Activated CD4-positive, alpha-beta memory T cell treated with anti-CD3 and anti-CD28 coated beads, Interleukin-2, amount 10 ng/mL, durations not matched to agents 7 days and 5 days (primary cell): ENCODE measurements at regions not wholly inside any gene's neighbourhood (a gene's known extent, or its start where the extent isn't known, plus 50 kb on each side); places are given as distances from the start of the nearest gene placed in this dataset.
"Not testable (repeated sequence)": the region's sequence is repeated elsewhere in the genome, so short reads cannot be mapped to it uniquely, and the experiment has no call there.

Source experiments
- CTCF ChIA-PET: fragments of 350-600 bp; sonication (Branson Sonifier 250); formaldehyde crosslinking; loops from one replicate; lab custom pipeline; 2021; ENCODE audit warnings: antibody characterized with exemption, inconsistent platforms; lab: Charles Lee
- POLR2A ChIA-PET: fragments of 350-600 bp; sonication (Branson Sonifier 250); formaldehyde crosslinking; loops from one replicate; lab custom pipeline; 2021; ENCODE audit warnings: antibody characterized with exemption; lab: Charles Lee
- DNase-seq: peaks from one replicate; pipeline ENCODE4 v3.0.0-alpha.2; 2020
- H3K27ac Mint-ChIP-seq: one replicate; pipeline ENCODE4 v1.8.0; 2021; ENCODE audit warnings: mild to moderate bottlenecking, mixed read lengths
- H3K27me3 Mint-ChIP-seq: one replicate; pipeline ENCODE4 v1.8.0; 2021; ENCODE audit warnings: mixed read lengths
- H3K36me3 Mint-ChIP-seq: one replicate; pipeline ENCODE4 v1.8.0; 2021; ENCODE audit warnings: low read depth, mixed read lengths
- H3K4me1 Mint-ChIP-seq: one replicate; pipeline ENCODE4 v1.8.0; 2021; ENCODE audit warnings: mixed read lengths
- H3K4me3 Mint-ChIP-seq: one replicate; pipeline ENCODE4 v1.8.0; 2021; ENCODE audit warnings: mild to moderate bottlenecking, mixed read lengths
- H3K9me3 Mint-ChIP-seq: one replicate; pipeline ENCODE4 v1.8.0; 2021; ENCODE audit warnings: mixed read lengths

DNA sequence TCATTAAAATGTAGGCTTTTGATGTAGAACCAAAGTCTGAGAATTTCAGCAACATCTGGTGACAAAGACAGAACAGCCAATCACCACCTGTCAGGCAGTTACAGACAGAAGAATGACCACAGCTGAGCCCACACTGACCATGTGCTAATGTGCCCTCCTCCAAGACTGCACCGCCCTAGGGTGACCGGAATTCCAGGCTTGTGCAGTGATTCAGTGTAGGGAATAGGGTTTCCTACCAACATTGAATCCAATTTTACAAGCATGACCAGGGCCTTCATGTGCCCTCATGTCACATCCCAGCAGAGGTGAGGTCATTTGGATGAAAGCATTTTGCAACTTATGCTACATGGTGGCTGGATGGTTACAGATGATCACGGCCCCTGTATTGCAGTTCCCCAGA, 412.5 kb downstream of the SOX2 start:
- H3K27me3 Mint-ChIP-seq = no peaks in the 10 kb centered on the region
- ChIA-PET CTCF (no interaction called here), POLR2A (no interaction called here)
- no peaks in the 10 kb centered on the region for H3K9me3 Mint-ChIP-seq
- H3K4me1 Mint-ChIP-seq = no peaks in the 10 kb centered on the region
- DNase-seq = no peak
- H3K36me3 Mint-ChIP-seq = no peaks in the 10 kb centered on the region
- H3K27ac Mint-ChIP-seq = no peak overlapping the region
- H3K4me3 Mint-ChIP-seq = no peak overlapping the region

DNA sequence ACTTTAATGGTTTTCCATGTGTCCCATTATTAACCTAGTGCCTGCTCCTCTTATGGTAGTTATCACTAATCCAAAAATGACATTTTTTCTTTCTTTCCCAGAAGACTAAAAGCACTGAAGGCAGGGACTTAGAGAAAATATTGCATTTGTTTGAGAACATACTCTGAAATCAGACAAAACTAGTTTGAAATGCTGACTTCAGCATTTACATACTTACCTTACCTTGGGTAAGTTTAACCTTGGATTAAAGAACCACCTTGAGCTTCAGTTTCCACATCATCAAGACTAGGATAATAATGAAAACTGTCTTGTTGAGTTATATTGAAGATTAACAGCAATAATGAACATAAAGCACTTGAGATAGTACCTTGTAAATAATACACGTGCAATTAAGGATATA, 413.0 kb downstream of the SOX2 start:
- POLR2A ChIA-PET = no interaction called here
- Mint-ChIP-seq H3K27ac (no peak overlapping the region), H3K4me1 (no peaks in the 10 kb centered on the region), H3K36me3 (no peaks in the 10 kb centered on the region), H3K27me3 (no peaks in the 10 kb centered on the region), H3K4me3 (no peak overlapping the region), H3K9me3 (no peaks in the 10 kb centered on the region)
- CTCF ChIA-PET = no interaction called here
- DNase-seq = no peak

DNA sequence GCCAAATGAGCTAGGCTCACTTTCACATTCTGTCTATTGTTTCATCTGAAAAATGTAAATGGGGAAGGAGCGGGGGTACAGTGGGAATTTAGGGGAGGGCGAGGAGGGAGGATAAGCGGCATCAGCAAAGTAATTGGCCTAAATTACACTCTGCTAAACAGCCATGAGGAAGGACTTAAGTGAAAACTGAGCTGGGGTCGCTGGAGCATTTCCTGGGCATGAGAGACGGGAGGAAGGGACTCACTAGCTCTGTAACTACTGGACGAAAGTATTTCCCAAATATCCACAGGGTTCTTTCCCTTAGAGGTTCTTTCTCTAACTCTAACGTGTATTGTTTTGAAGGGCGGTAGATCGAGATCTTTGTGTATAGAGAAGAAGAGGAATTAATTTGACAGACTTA, 418.0 kb downstream of the SOX2 start:
- ChIA-PET POLR2A (no interaction called here), CTCF (no interaction called here)
- DNase-seq = no peak
- no peaks in the 10 kb centered on the region for H3K4me1 Mint-ChIP-seq
- no peak overlapping the region for H3K27ac Mint-ChIP-seq
- H3K9me3 Mint-ChIP-seq = no peaks in the 10 kb centered on the region
- no peaks in the 10 kb centered on the region for H3K27me3 Mint-ChIP-seq
- H3K36me3 Mint-ChIP-seq = no peaks in the 10 kb centered on the region
- H3K4me3 Mint-ChIP-seq = no peak overlapping the region

DNA sequence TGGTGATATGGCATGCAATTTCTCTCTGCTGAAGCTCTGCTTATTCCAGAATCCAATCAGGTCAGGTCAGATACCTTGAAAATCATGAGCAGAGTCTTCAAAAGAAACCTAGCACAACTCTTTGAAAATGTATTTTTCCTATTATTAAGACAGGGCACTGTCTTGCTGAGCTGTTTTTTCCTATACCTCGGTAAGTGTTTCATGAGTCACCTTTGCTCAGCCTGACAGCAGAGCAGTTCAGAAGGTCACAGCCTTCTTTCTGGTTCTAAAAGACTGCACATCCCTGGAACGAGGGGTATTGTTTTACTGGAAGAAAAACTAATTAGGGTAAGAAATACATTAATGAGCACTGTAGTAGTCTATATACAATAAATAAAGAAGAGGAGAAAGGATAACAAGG, 422.0 kb downstream of the SOX2 start:
- Mint-ChIP-seq H3K27ac (no peak overlapping the region), H3K36me3 (no peaks in the 10 kb centered on the region), H3K9me3 (no peaks in the 10 kb centered on the region), H3K4me1 (no peaks in the 10 kb centered on the region), H3K4me3 (no peak overlapping the region), H3K27me3 (no peaks in the 10 kb centered on the region)
- POLR2A ChIA-PET = no interaction called here
- CTCF ChIA-PET = no interaction called here
- DNase-seq = no peak

DNA sequence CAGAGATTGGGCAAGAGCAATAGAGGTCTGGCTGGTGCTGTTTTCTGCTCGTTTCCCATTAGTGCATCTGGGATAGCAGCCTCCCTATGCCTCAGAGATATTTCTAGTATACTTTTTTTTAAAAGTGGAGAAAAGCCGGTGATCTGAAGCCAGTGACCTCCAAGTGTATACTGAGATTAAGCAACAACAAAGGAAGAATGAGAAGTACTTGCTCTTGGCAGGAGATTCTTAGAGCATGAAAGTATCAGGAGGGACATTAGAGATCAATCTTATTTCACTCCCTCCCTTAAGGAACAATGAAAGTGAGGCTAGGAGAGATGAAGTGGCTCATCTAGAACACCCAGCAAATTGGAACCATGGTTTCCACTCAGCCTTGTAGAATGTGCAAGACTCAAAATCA, 423.3 kb downstream of the SOX2 start:
- no peak overlapping the region for H3K27ac Mint-ChIP-seq
- ChIA-PET POLR2A (no interaction called here), CTCF (no interaction called here)
- no peaks in the 10 kb centered on the region for H3K27me3 Mint-ChIP-seq
- H3K9me3 Mint-ChIP-seq = no peaks in the 10 kb centered on the region
- no peaks in the 10 kb centered on the region for H3K36me3 Mint-ChIP-seq
- H3K4me3 Mint-ChIP-seq = no peak overlapping the region
- DNase-seq = no peak
- H3K4me1 Mint-ChIP-seq = no peaks in the 10 kb centered on the region

DNA sequence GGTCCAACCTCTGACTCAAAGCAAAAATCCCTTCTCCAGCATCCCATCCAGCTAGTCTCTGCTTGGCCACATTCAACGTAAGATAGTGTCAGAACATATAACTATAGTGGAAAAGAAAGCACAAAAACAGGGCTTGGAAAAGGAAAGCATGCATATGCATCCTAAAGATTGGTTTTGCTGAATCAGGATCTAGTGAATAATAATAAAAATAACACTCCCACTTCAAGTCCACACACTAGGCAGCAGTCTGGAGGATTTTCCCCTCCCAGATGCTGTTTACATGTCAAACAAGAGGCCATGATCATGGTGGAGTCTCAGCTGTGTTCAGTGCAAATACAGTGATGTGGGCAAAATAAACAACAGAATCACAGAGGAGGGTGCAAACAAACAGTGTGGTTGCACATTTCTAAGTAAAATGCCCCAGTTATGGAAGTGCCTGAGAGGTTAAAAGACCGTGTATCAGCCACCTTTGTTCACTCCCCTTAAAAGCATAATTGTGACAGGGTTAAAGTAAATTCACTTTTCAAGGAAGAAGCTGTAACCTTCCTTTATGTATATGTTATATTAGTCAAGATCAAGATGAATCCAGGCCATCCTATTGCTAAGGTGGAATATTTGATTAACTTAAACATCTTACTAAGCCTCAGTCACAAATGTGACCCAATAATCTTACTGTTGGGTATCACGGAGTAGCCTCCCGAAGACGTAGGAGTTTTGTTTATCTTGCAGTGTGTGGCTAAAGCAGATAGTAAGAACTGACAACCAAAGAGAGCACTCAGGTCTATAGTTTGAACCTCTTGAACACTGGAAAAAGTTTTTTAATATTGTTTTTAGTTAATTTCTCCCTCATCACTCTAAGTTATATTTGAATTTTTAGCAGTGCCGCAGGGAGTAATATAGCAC, 424.5 kb downstream of the SOX2 start:
- ChIA-PET CTCF (no interaction called here), POLR2A (no interaction called here)
- Mint-ChIP-seq H3K36me3 (no peaks in the 10 kb centered on the region), H3K27me3 (no peaks in the 10 kb centered on the region), H3K4me3 (no peak overlapping the region), H3K27ac (no peak overlapping the region), H3K4me1 (no peaks in the 10 kb centered on the region), H3K9me3 (no peaks in the 10 kb centered on the region)
- DNase-seq = no peak

DNA sequence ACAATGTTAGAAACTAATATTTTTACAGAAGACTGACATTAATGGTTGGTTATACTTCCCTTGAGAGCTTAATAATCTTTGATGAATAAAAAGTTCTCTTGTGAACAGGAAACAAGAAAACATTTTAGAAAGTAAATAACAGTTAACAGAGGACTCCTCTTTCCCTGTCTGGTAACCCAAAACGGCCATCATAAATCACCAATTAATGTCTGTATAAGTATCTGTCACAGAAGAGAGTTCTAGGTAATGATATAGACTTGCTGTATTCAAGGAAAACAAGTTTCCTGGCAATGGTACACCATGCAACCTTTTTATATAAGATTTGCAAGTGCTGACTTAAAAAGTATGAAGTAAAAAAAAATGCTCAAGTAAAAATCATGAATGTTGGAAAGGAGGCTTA, 426.7 kb downstream of the SOX2 start:
- no peaks in the 10 kb centered on the region for H3K9me3 Mint-ChIP-seq
- ChIA-PET CTCF (no interaction called here), POLR2A (no interaction called here)
- H3K4me1 Mint-ChIP-seq = no peaks in the 10 kb centered on the region
- DNase-seq = no peak
- H3K27me3 Mint-ChIP-seq = no peaks in the 10 kb centered on the region
- no peaks in the 10 kb centered on the region for H3K36me3 Mint-ChIP-seq
- H3K4me3 Mint-ChIP-seq = no peak overlapping the region
- no peak overlapping the region for H3K27ac Mint-ChIP-seq

DNA sequence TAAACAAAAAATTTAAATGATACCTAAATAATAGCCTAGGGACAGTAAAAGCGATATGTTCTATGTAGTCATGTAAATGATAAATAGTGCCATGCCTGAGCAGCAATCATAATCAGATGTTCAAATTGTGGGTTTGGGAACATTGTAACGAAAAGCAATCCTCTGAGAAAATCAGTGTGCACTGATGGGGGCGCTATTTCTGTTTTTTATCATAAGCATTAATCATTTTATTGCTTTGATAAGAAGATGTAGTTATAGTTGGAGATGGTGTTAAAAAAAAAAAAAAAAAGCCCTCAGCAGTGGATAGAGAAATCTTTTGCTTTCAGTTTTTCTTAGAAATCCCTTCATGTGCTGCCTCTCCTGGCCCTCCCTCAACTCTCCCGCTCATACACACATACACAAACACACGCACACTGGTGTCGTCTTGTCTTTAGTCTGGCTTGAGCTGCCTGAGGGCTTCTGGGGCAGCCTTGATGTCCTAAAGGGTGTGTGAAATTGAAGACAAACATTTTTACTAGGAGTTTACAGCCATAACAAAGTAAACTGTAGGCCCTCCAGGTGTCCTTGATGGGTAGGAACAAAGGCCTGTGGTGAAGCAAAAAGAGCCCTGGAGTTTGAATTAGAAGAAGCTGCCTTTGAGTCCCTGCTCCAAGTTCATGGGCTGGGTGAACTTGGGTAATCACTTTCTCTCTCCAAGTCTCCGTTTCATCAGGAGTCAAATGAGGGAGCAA, 428.1 kb downstream of the SOX2 start:
- no peak for DNase-seq
- no peak overlapping the region for H3K27ac Mint-ChIP-seq
- H3K4me1 Mint-ChIP-seq = no peaks in the 10 kb centered on the region
- ChIA-PET CTCF (no interaction called here), POLR2A (no interaction called here)
- no peaks in the 10 kb centered on the region for H3K9me3 Mint-ChIP-seq
- no peaks in the 10 kb centered on the region for H3K27me3 Mint-ChIP-seq
- no peaks in the 10 kb centered on the region for H3K36me3 Mint-ChIP-seq
- no peak overlapping the region for H3K4me3 Mint-ChIP-seq

DNA sequence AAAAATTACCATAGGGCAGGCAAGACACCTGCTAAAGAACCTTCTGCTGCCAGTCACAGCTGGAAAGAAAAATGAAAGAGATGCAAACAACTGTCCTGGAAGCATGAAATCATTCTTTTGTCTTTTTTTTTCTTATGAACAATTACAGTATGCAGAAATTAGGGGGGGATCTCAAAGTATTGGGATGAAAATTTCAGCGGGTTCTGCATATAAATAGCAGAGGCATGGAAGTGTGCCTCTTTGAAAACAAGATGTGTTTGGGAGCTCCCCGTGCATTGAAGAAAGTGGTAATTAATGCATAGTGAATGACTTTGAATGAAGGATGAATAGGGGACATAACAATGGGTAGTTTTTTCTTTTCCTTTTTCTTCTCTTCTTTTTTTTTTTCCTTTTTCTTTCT, 431.2 kb downstream of the SOX2 start:
- Mint-ChIP-seq H3K4me1 (no peaks in the 10 kb centered on the region), H3K36me3 (no peaks in the 10 kb centered on the region), H3K4me3 (no peak overlapping the region), H3K9me3 (no peaks in the 10 kb centered on the region), H3K27ac (no peak overlapping the region), H3K27me3 (no peaks in the 10 kb centered on the region)
- CTCF ChIA-PET = no interaction called here
- no peak for DNase-seq
- POLR2A ChIA-PET = no interaction called here

DNA sequence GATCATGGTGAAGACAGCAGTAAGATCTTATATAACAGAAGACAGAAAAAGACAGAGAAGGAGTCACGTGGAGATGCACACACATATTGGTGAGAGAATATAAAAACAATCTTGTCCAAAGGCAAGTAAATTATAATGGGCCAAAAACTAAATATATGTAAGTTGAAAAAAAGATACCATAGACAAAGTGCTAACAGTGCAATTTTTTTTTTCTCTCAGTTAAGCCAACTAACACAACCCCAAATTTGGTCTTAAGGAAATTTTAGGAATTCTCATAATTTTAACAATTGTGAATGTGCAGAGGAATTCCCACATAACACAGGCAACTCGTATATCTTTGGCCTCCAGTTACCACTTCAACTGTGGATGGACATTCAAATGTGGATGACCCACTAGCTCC, 432.2 kb downstream of the SOX2 start:
- H3K36me3 Mint-ChIP-seq = no peaks in the 10 kb centered on the region
- H3K4me1 Mint-ChIP-seq = no peaks in the 10 kb centered on the region
- H3K27ac Mint-ChIP-seq = no peak overlapping the region
- DNase-seq = no peak
- no peaks in the 10 kb centered on the region for H3K27me3 Mint-ChIP-seq
- ChIA-PET CTCF (no interaction called here), POLR2A (no interaction called here)
- H3K9me3 Mint-ChIP-seq = no peaks in the 10 kb centered on the region
- H3K4me3 Mint-ChIP-seq = no peak overlapping the region

DNA sequence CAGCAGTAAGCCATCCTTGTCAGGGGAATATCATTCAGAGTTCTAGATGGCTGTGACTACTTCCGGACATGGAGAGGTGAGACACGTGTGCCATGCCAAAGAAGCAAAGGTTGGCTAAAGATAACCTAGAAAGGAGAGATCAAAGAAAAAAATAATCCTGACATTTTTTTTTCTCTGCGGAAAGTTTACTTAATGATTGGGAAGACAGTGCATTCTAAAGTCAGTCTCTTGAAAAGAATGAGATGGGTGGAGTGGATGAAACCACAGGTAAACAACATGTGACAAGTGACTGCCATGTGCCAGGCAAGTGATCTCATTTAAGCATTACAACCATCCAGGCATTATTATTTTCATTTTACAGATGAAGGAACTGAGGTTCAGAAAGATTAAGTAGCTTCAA, 436.6 kb downstream of the SOX2 start:
- Mint-ChIP-seq H3K4me3 (no peak overlapping the region), H3K27me3 (no peaks in the 10 kb centered on the region), H3K27ac (no peak overlapping the region), H3K9me3 (no peaks in the 10 kb centered on the region), H3K4me1 (no peaks in the 10 kb centered on the region), H3K36me3 (no peaks in the 10 kb centered on the region)
- ChIA-PET CTCF (no interaction called here), POLR2A (no interaction called here)
- no peak for DNase-seq

DNA sequence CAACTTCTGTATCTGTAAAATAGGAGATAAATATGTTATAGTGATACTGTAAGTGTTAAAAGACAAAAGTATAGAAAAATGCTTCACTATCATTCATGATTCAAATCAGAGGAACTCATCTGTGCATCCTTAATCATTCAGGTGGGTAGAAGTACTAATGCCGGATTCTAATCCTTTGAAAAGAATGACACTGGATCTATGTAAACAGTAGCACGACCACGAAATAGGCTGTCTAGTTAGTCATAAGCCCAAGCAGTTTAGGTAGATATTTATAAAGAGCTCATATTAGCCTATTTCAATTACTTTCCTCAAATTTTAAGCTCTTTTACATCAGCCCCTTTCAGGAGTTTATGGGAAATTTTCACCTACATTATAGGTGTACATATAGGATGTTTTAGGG, 437.9 kb downstream of the SOX2 start:
- Mint-ChIP-seq H3K4me1 (no peaks in the 10 kb centered on the region), H3K36me3 (no peaks in the 10 kb centered on the region), H3K27me3 (no peaks in the 10 kb centered on the region), H3K4me3 (no peak overlapping the region), H3K9me3 (no peaks in the 10 kb centered on the region), H3K27ac (no peak overlapping the region)
- CTCF ChIA-PET = no interaction called here
- POLR2A ChIA-PET = no interaction called here
- no peak for DNase-seq

DNA sequence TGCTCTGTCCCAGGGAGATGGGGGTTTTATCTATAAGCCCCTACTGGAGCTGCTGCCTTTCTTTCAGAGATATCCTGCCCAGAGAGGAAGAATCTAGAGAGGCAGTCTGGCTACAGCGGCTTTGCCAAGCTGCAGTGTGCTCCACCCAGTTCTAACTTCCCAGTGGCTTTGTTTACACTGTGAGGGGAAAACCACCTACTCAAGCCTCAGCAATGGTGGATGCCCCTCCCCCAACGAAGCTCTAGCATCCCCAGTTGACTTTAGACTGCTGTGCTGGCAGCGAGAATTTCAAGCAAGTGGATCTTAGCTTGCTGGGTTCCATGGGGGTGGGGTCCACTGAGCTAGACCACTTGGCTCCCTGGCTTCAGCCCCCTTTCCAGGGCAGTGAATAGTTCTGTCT, 444.6 kb downstream of the SOX2 start:
- H3K27me3 Mint-ChIP-seq, H3K4me3 Mint-ChIP-seq, H3K4me1 Mint-ChIP-seq, DNase-seq, H3K9me3 Mint-ChIP-seq, CTCF ChIA-PET, H3K36me3 Mint-ChIP-seq, POLR2A ChIA-PET, H3K27ac Mint-ChIP-seq: not testable (repeated sequence)

DNA sequence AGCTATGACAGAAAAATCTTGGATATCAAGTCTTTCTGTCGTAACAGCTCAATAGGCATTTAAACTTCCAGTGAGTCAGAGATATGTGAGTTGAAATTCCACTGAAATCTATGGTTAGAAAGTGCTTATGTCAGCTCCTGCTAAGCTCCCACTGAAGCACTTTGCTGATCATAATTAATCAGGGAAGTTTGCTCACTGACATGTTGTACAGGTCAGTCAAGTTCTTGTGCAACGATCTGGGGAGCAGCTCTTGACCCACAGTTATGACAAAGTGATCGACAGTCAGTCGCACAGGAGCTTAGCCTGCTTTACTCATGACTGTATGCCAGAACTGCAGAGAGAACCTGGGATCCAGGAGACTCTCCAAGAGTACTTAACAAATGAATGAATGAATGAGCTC, 453.5 kb downstream of the SOX2 start:
- no peak overlapping the region for H3K4me3 Mint-ChIP-seq
- no peaks in the 10 kb centered on the region for H3K9me3 Mint-ChIP-seq
- H3K36me3 Mint-ChIP-seq = no peaks in the 10 kb centered on the region
- H3K27ac Mint-ChIP-seq = no peak overlapping the region
- POLR2A ChIA-PET = no interaction called here
- no peak for DNase-seq
- no peaks in the 10 kb centered on the region for H3K4me1 Mint-ChIP-seq
- CTCF ChIA-PET = no interaction called here
- H3K27me3 Mint-ChIP-seq = no peaks in the 10 kb centered on the region
